AG04450 (cell line): ENCODE measurements at regions not wholly inside any gene's neighbourhood (a gene's known extent, or its start where the extent isn't known, plus 50 kb on each side); places are given as distances from the start of the nearest gene placed in this dataset.

Experiments
- CTCF ChIA-PET: fragments of 300-600, 350-600 bp; formaldehyde crosslinking; extraction: SDS; loops from one replicate; lab custom pipeline; 2022; ENCODE audit warnings: antibody characterized with exemption, inconsistent platforms; lab: Charles Lee
- POLR2A ChIA-PET: fragments of 350-600 bp; formaldehyde crosslinking; extraction: SDS; loops from one replicate; lab custom pipeline; 2021; ENCODE audit warnings: antibody characterized with exemption, inconsistent platforms; lab: Yijun Ruan, JAX
- DNase-seq: peaks from one replicate; pipeline ENCODE4 v3.0.0-alpha.2; 2011; ENCODE audit warnings: low read depth, low spot score
- H3K27ac ChIP-seq: one replicate; pipeline ENCODE4 v1.5.1; 2012; ENCODE audit warnings: low read depth, low read length, control low read depth
- H3K27me3 ChIP-seq: one replicate; pipeline ENCODE4 v1.6.0; 2012; ENCODE audit warnings: low read length; ENCODE audit not compliant: control insufficient read depth, insufficient read depth
- H3K4me3 ChIP-seq: 2 replicates; pipeline ENCODE4 v1.5.1; 2011; ENCODE audit warnings: mild to moderate bottlenecking, low read depth, low read length, control low read depth
- H3K9me3 ChIP-seq: 2 replicates; pipeline ENCODE4 v1.5.1; 2012; ENCODE audit warnings: low read length; ENCODE audit not compliant: control insufficient read depth, insufficient read depth
- TF ChIP-seq, protein P1 (sequence below): IDR thresholded peaks from 2 replicates; pipeline ENCODE4 v1.5.1; 2011; ENCODE audit warnings: low read depth, low read length, control low read depth, inconsistent platforms

DNA sequence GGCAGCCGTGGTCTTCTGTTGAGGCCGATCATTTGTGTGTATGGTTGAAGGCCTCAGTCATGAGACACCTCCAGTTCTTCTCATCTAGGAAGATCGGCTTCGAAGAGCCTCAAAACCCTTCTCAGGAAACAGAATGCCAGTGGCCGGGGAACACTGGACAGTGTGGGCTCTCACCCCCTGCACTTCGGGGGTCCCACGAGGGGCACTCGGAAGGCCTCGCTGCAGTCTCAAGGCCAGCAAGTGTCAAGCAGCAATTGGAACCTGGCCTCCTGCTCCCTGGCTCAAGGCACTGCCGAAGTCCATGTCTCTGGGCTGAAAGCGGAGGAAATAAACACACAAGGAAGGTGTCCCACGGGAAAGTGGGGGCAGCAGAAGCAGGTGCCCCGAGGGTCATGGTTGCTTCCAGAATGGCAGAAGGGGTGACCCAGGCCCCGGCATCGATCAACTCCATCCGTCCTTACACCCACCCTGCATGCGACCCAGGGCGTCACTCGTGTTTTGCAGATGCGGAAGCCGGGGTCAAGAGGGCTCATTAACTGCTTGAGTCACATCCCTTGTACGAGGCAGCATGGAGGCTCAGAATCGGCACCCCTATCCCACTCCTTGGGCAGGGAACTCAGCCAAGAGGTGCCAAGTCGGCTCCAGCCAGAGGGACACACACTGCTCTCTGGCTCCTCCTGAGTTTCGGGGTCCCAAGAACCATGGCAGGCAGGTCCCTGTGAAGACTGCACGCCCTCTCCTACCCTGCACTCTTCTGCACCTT lies 231.3 kb upstream of the SHH start:
- ChIA-PET POLR2A (no interaction called here), CTCF (no interaction called here)
- Histone ChIP-seq H3K27ac (no peak overlapping the region), H3K4me3 (no peak overlapping the region), H3K27me3 (no peaks in the 10 kb centered on the region), H3K9me3 (peaks cover 60% of the 10 kb centered on the region)
- TF ChIP-seq, protein P1, sequence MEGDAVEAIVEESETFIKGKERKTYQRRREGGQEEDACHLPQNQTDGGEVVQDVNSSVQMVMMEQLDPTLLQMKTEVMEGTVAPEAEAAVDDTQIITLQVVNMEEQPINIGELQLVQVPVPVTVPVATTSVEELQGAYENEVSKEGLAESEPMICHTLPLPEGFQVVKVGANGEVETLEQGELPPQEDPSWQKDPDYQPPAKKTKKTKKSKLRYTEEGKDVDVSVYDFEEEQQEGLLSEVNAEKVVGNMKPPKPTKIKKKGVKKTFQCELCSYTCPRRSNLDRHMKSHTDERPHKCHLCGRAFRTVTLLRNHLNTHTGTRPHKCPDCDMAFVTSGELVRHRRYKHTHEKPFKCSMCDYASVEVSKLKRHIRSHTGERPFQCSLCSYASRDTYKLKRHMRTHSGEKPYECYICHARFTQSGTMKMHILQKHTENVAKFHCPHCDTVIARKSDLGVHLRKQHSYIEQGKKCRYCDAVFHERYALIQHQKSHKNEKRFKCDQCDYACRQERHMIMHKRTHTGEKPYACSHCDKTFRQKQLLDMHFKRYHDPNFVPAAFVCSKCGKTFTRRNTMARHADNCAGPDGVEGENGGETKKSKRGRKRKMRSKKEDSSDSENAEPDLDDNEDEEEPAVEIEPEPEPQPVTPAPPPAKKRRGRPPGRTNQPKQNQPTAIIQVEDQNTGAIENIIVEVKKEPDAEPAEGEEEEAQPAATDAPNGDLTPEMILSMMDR: no peak
- no peak for DNase-seq

DNA sequence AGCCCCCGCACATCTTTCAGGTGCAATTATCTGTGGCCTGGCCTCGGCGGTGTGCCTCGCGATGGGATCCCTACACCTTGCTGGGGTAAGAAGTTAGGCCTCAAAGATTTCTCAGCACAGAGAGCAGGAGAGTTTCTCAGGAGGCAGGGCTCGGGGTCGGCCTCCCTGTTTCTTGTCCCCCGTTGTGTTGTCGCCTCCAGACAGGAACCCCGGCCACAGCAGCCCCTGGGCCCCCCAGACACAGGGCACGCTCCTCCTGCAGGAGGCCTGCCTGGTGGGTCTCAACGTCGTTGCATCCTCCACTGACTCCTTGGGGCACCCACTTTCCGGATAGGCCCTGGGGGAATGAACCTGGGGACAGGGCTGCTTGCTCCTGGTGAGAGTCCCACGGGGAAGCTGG lies 229.1 kb upstream of the SHH start:
- TF ChIP-seq, protein P1: no peak
- no peak for DNase-seq
- POLR2A ChIA-PET: no interaction called here

DNA sequence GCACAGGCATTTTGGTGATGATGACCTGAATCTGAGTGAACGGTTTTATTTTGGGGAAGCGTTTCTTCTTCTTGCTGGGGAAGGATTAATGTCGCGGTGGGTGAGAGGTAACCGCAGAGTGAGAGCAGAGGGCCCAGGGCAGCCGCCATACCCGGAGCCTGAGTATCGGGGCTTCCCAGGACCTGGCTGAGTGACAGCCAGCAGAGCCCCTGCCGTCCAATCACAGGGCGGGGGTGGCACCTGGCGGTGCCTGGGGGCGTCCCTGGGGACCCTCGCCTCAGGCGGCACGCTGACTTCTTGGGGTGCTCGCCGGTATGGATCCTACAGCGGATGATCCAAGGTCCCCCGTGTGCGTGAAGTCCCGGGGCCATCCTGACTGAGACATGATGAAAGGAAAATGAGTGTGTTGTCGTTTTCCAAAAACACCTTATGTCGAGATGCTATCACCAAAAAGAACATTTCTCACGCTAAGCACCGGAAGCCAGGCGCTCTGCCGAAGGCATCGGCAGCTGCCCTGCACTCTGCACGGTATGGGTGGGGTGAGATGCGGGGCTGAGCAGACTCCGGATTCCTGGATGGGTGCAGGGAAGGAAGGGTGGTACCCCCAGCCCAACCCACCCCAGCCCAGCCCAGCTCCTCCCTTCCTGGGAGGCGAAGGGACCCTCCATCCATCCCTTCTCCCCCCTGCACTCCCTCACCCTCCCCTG lies 227.9 kb upstream of the SHH start:
- Histone ChIP-seq H3K4me3 (no peak overlapping the region), H3K9me3 (peaks cover 58% of the 10 kb centered on the region), H3K27me3 (no peaks in the 10 kb centered on the region), H3K27ac (no peak overlapping the region)
- ChIA-PET CTCF (no interaction called here), POLR2A (no interaction called here)
- TF ChIP-seq, protein P1: no peak
- DNase-seq: no peak

More for the DNA sequence above, 229.1 kb upstream of the SHH start:
- no peak overlapping the region for H3K4me3 ChIP-seq
- peaks cover 65% of the 10 kb centered on the region for H3K9me3 ChIP-seq
- H3K27me3 ChIP-seq: no peaks in the 10 kb centered on the region
- no peak overlapping the region for H3K27ac ChIP-seq
- CTCF ChIA-PET: no interaction called here

DNA sequence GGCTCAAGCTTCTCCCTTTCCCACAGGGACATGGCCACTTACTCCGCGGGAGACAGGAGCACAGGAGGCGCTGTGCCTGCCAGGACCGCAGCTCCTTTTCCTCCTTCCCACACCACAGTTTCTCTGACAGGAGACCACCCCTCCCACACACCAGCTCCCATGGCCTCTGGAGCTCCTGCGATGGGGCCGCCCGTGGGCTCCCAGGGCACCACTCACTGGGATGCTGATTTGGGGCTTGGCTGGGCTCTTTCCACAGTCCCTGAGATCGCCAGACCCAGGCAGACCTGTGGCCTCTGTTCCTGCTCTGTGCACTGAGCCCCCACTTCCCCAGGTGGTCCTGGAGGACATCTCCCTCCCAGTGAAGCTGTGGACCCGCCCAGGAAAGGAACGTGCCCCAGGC lies 226.9 kb upstream of the SHH start:
- POLR2A ChIA-PET: no interaction called here
- Histone ChIP-seq H3K27ac (no peak overlapping the region), H3K4me3 (no peak overlapping the region), H3K27me3 (no peaks in the 10 kb centered on the region), H3K9me3 (peaks cover 59% of the 10 kb centered on the region)
- CTCF ChIA-PET: no interaction called here
- DNase-seq: no peak
- TF ChIP-seq, protein P1: no peak

DNA sequence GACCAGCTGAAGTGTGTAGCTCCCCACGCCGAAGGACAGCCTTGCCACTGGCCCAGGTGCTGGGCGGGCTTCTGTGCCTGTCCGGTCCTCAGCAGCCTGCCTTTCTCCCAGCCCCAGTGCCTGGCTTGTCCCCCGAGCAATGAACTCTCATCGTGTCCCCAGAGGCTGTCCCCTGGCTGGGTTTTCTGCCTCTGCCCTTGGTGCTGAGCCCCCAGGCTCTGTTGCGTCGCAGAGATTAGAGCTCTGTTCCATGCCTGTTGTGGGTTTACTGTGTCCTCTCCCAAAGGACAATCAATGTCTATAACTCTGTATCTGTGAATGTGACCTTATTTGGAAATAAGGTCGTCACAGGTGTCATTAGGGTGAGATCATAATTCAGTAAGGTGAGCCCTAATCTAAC lies 226.1 kb upstream of the SHH start:
- Histone ChIP-seq H3K27ac (no peak overlapping the region), H3K27me3 (no peaks in the 10 kb centered on the region), H3K4me3 (no peak overlapping the region), H3K9me3 (peaks cover 55% of the 10 kb centered on the region)
- TF ChIP-seq, protein P1: no peak
- POLR2A ChIA-PET: no interaction called here
- no peak for DNase-seq
- CTCF ChIA-PET: no interaction called here
